GM12874 (cell line): ENCODE measurements at regions not wholly inside any gene's neighbourhood (a gene's known extent, or its start where the extent isn't known, plus 50 kb on each side); places are given as distances from the start of the nearest gene placed in this dataset.

ENCODE experiments used
- CTCF ChIP-seq: IDR thresholded peaks from 2 replicates; pipeline ENCODE4 v1.5.1; 2011; ENCODE audit warnings: low read depth, mild to moderate bottlenecking, control low read depth, low read length, moderate library complexity; ENCODE audit not compliant: insufficient read depth

- TF ChIP-seq CTCF, result no peak
Observed at GRCh38 chr5:85604378-85604777, 1013.4 kb upstream of the COX7C start.

- no peak for TF ChIP-seq CTCF
Observed at GRCh38 chr5:85604786-85605185, 1013.0 kb upstream of the COX7C start.

DNA sequence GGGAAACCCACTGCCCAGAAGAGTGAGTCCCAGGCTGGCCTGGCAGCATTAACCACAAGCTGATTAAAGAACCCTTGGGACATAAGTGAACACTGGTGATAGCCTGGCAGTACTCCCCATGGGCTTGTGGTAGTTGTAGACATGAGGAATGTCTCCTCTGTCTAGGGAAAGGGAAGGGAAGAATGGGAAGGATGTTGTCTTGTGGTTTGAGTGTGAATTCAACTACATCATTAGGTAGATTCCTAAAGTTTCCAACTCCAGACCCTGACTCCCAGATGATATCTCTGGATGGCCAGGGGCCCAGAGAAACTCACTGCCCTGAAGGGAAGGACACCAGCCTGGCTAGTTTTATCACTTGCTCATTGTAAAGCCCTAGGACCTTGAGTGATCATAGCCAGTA, 1012.4 kb upstream of the COX7C start:
- no peak for TF ChIP-seq CTCF

- no peak for TF ChIP-seq CTCF
Observed at GRCh38 chr5:85614489-85614888, 1003.3 kb upstream of the COX7C start.

DNA sequence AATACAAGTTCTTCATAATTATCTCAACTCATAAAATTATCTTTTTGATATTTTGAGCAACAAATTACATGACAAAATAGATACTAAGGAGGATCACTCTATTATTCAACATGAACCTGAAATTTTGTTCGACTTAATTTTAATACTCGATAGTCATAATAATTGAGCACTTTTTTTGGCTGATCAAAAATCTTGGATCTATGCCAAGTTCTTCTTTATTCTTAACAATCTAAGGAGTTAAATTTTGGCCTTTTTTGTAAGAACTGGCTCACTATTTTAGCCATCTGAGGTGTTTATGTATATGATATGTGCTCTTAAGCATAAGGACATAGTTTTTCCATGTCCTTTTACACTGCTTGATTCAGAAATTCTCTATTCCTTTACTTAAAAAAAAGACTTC, 996.1 kb upstream of the COX7C start:
- TF ChIP-seq CTCF, result no peak

DNA sequence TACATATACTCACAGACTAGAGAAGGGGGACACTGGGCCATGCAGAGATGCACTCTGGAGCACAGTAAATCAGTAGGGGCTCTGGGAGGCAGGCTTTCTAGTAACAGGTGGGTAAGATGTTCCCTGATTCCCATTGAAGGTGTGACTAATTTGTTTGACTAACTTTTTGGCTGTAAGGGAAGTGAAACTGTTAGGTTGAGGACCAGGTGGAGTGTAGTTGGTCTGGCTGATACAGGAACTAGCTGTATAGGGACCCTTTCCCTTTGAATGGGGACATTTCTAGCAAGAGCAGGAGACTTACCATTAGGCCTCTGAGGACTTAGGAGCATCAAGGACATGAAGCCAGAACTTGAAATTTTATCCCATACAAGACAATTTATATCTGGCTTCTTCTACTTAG, 989.6 kb upstream of the COX7C start:
- TF ChIP-seq CTCF, result no peak

DNA sequence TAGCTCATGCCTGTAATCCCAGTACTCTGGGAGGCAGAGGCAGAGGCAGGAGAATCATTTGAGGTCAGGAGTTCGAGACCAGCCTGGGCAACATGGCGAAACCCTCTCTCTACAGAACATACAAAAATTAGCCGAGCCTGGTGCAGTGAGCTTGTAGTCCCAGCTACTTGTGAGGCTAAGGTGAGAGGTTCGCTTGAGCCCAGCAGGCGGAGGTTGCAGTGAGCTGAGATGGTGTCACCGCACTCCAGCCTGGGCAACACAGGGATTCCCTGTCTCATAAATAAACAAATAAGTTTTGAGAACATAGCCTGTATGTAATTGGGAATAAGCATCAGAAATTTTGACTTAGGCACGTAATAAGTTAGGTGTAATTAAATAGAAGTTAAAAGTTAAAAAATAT, 971.7 kb upstream of the COX7C start:
- TF ChIP-seq CTCF, result no peak

GRCh38 chr5:85646641-85647040, 971.1 kb upstream of the COX7C start:
- no peak for TF ChIP-seq CTCF
